Fibroblast of skin of left biceps (primary cell): ENCODE measurements at regions not wholly inside any gene's neighbourhood (a gene's known extent, or its start where the extent isn't known, plus 50 kb on each side); places are given as distances from the start of the nearest gene placed in this dataset.
"Not testable (repeated sequence)": the region's sequence is repeated elsewhere in the genome, so short reads cannot be mapped to it uniquely, and the experiment has no call there.

ENCODE experiments used
- DNase-seq, 2 experiments: peaks; one replicate each; pipeline ENCODE4 v3.0.0-alpha.2; 2013; ENCODE audit warnings: low read depth in 2 of 2

DNA sequence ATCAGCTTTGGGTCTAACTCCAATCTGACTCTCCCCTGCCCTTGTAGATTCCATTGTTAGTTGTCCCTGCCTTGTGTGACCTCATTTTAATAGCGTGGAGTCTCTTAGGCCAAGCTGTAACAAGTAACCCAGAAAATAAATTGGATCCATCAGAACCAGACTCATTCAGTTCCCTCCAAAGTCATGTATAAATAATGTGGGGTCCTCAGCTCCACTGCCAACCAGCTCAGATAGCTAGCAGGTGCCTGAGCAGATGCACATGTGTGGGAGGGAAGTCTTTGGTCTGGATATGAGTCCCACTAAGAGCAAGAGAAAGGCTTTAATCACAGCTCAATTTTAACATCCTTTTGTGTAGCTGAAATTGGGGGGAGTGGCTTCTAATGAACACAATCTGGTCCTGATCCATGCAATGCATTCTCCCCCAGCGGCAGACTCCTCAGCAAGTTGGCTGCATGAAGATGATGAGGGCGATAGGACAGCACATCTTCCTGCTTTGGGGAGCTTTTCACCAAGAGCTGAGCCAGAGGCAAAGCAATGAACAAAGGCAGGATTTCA is 151.6 kb downstream of the ABCC12 start:
- DNase-seq: no peak

DNA sequence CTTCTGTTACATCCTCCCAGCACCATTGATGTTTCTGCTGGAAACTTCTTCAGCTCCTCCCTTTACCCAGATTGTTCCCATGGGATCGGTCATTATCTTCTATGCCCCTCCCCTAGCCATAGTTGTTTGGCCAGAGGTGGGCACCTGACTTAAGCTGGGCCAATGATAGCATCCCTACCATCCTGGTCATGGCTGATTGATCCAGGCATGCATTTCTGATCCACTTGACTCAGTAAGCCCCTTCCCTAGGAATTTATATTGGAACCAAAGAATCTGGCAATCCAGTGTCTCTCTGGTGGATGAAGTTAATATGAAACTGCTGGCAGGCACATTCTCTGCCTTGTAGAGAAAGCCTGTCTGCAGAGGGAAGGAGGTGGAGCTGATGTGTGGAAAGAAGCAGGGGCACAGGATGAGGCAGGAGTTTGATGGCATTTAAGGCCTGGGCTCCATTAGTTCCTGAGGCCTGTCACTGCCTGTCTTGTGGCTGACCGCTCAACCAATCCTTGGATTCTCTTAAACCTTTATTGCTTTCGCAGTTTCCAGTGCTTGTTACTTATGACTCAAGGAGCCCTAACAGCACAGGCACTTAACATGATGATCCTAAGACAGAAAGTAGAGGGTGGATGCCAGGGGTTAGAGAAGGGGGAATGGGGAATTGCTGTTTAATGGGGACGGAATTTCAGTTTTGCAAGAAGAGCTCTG is 152.4 kb downstream of the ABCC12 start:
- peak; percentile 60 to 63 for DNase-seq

DNA sequence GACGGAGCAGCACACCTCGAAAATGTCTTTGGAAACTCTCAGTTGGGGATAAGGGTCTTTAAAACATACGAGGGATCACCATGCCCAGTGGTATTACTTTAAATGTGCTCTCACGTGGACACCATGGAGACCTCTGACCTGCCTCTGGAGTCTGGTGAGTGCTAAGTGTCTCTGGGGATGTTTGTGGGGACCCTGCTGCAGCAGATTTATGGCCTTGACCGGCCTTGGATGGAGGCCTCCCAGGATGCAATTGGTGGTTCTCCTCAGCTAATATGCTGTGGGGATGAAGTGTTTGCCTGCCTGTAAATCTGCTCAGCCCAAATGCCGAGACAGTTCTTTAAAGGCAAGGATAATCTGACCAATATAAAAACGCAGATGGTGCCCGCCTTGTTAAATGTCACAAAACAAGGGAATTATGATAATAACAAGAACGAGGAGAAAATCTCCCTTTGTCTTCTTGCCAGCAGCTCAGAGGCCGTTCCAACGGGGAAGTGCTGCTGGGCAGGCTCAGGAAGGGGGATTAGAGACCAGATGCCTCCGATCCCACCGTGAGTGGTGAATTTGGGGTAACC is 154.4 kb downstream of the ABCC12 start:
- no peak for DNase-seq

DNA sequence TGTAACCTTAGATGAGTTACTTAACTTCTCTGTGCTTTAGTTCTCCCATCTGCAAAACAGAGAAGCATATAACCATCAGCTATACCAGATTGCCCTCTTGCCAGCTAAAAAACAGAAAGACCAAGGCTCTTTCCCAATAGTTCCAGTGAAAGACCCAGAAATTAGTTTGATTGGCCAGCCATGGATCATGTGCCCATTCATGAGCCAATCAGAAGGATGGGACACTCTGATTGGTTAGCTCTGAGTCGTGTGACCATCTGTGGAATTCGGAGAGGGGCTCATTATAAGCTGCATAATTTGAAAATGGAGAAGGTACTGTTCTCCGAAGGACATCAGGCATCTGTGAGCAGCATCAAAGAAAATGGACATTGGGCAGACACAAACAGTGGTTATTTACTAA is 155.2 kb downstream of the ABCC12 start:
- no peak for DNase-seq

- no peak for DNase-seq
Observed at GRCh38 chr16:47999595-47999994, 156.2 kb downstream of the ABCC12 start.

DNA sequence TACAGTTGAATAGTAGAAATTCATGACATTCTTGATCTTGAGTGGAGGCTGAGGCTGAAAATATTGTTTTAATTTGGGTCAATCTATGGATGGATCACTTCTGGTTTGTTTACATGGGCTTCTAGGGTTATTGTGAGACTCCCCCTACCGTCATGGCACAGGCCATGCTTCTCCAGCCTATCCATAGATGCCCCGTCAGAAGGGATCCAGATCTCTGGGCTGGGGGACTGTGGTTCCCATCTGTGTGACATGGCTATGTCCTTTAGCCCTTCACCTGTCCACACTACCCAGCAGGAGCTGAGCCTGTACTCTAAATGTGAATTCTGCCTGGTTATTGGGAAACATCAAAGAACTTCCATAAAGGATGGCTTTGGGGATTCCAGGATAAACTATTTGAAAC is 160.4 kb downstream of the ABCC12 start:
- DNase-seq: no peak

- DNase-seq: no peak
Observed at GRCh38 chr16:47991491-47991890, 164.3 kb downstream of the ABCC12 start.

DNA sequence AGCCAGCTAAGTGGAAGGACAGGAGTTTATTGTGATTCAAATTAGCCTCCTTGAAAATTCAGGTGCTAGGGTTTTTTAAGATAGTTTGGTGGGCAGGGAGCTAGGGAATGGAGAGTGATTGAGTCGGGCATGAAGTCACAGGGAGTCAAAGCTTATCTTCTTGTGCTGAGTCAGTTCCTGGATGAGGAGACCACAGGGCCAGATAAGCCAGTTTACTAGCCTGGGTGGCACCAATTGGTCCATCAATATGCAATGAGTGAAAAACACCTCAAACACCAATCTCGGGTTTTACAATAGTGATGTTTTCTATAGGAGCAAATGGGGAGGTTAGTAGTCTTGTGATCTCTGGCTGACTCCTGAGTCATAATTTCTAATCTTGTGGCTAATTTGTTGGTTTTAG is 165.1 kb downstream of the ABCC12 start:
- DNase-seq: no peak

GRCh38 chr16:47987136-47987535 is 168.7 kb downstream of the ABCC12 start:
- DNase-seq: no peak

DNA sequence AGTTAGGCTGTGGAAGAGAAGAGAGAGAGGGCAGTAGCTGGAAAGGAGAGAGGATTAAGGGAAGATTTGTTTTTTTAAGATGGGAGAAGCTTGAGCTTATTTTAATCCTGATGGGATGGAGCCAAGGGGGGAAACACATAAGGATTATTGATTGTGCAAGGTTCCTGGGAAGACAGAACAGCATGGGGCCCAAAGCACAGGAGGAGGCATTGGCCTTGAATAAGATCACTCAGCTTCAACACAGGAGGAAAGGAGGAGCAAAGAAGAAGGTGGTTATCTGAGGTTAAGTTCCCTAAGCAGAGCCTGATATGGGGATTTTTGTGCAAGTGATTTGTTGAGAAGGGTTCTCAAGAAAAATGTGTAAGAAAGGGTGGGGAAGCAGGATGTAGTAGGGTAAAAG is 169.8 kb downstream of the ABCC12 start:
- DNase-seq: no peak

- DNase-seq: no peak
Observed at GRCh38 chr16:47984669-47985068, 171.1 kb downstream of the ABCC12 start.

DNA sequence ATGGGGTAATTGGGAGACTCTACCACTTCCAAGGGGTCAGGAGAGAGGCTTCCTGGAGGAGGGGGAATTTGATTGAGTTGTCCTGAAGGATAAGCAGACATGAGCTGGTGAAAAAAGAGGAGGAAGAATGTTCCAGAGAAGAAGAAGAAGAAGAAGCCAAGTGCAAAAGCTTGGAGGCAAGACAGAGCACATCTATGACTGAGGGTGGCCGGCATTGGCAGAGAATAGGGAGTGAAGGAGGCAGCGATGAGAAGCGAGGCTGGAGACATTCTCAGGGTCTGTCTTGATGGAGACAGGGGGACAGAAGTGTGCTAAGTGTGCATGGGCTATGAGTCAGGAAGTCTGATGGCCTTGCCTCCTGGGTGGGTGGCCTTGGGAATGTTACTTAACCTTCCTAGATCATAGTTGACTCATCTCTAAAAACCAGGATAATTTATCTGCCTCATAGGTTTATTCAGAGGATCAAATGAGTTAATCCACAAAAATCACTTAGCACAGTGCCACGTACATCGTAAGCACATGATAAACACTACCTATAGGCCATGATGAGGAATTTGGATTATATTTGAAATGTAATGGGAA is 171.7 kb downstream of the ABCC12 start:
- DNase-seq: no peak

DNA sequence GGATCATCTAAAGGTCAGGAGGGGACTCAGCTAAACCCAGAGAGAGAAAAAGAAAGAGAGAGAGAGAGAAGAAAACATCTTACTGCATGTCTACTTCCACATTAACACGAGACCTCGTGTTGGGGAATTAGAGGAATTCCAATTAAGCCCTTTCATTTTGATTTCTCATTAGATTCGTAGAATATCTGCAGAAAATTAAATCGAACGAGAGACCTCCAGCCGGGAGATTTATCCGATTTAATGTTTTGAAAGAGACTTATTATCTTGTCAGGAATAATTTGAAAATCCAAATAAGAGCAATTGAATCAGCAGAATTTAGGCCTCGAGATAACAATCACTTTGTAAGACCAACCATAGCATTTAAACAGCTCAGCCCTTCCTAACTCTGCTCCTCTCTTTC is 175.6 kb downstream of the ABCC12 start:
- no peak for DNase-seq

DNA sequence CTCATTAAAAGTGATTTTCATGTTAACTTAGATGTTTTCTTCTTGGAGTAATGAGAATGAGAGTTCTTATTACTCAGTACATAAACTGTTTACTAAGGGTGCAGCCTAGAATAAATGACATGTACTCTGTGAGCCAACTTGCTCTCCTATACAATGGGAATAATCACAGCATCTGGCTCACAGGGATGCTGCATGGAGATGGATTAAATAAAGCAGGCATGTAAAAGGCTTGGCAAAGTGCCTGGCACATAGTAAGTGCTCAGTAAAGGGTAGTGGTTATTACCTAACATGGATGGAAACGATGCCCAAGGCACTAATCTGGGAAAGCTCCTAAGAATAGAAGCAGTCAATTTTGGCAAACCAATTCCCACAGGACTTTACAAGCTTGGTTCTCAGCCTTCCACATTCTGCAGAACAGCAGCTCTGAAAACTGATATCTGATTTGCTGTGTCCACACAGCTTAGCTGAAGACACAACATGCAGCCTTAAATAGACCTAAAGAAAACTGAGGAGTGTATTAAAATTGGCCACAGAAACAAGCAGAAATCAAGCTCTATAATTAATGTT is 176.1 kb downstream of the ABCC12 start:
- DNase-seq: no peak

DNA sequence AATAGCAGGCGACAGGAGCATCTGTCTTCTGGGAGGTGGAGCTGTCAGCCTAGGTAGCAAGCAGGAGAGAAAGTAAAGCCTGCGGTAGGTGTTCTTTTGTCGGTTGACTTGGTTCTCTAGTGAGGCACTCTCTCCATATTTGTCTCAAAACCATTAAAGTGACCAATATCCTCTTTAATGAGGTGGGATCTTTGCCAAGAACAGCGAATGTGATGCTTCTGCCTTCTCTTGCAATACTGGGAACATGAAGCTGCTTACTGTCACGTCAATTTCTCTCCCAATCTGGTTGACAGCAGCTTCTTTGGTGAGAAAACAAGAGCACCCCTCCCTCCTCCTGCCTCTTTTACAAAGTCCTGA is 176.7 kb downstream of the ABCC12 start:
- DNase-seq: no peak

GRCh38 chr16:47978491-47979163 is 177.2 kb downstream of the ABCC12 start:
- no peak for DNase-seq

GRCh38 chr16:47977802-47978201 is 178.0 kb downstream of the ABCC12 start:
- no peak for DNase-seq

DNA sequence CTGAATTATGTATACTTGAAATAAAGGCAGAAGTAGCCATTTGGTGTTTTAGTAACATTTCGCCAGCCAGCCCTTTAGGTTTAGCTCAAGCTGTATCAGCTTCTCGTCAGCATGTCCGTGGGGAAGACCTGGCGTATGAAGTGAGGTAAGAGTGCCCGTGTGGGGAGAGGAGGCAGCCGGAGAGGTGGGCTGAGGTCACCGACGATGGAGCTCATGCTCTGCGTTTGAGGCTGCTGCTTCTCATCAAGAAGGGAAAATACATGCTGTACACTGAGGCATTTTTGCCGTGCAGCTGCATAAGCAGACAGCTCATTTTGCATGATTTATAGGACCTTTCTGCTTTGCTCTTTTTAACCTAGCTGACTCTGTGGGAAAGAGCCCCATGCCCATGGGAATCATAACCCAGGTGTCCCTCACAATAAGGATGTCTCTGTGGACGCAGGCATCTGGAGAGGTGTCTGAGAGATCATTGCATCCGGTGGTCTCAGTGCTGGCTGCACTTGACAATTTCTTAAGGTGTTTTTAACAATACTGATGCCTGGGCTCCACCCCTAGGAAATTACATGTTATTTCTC is 179.1 kb downstream of the ABCC12 start:
- no peak for DNase-seq

GRCh38 chr16:47974971-47975370 is 180.8 kb downstream of the ABCC12 start:
- DNase-seq: not testable (repeated sequence)

DNA sequence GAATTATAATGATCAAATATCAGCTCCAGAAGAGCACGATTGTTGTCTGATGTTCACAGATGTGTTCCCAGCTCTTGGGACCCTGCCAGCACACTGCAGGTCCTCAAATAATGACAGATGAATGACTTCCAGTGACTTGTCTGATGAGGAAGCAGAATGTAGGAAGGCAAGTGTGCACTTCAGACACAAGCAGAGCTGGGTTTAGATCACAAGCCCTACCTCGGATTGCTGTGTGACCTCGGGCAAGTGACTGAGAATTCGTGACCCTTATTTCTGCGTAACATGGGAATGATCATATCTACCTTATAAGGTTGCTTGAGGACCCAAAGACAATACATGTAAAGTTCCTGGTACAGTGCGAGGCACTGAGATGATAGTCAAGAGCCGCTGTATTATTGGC is 182.2 kb downstream of the ABCC12 start:
- DNase-seq: no peak

DNA sequence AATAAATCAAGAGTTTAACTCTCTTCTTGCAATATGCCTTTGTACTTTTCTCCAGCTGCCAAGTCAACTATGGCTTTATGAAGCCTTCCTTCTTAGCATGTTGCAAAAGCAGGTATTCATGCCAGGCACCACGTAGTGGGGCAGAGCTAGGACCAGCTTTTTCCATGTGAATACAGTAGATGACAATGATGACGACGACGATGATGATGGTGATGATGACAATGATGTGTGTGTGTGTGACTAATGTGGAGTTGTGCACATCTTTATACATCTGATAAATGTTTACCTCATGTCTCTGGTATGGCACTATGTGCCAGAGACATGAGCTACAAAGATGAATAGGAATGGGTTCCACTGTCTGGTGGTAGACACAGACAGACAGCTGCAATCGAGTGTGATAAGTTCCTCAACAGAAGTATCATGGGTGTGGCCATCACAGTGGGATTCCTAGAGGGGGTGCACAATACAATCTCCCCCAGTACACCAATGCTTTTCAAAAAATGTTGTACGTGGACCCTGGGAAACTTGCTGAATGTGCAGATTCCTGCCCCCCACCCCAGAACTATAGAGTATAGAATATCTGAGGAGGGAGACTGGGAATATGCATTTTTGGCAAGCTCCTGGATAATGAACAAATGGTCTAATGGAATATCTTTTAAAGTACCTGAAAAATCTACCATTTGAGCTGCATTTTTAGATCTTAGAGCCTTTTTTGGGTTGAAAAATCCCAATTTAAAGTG is 183.4 kb downstream of the ABCC12 start:
- DNase-seq: no peak
